HG03571 (cell line): ENCODE measurements at regions not wholly inside any gene's neighbourhood (a gene's known extent, or its start where the extent isn't known, plus 50 kb on each side); places are given as distances from the start of the nearest gene placed in this dataset.
"Not testable (repeated sequence)": the region's sequence is repeated elsewhere in the genome, so short reads cannot be mapped to it uniquely, and the experiment has no call there.

ENCODE experiments used
- ATAC-seq: cut with Tn5 transposase; IDR thresholded peaks from one replicate; pipeline ENCODE4 v1.9.1; 2021; ENCODE audit not compliant: unreplicated experiment

GRCh38 chr11:80986421-80987074 is 1545.7 kb upstream of the TENM4 start:
- no peak for ATAC-seq

- no peak for ATAC-seq
Measured at GRCh38 chr11:80980227-80980626, 1539.4 kb upstream of the TENM4 start.

- ATAC-seq: no peak
Measured at GRCh38 chr11:80973786-80974185, 1533.0 kb upstream of the TENM4 start.

GRCh38 chr11:80970037-80970436 is 1529.2 kb upstream of the TENM4 start:
- ATAC-seq: no peak

- ATAC-seq: no peak
Measured at GRCh38 chr11:80967649-80968048, 1526.8 kb upstream of the TENM4 start.

- ATAC-seq: no peak
Measured at GRCh38 chr11:80960381-80961029, 1519.7 kb upstream of the TENM4 start.

GRCh38 chr11:80959751-80960150 is 1518.9 kb upstream of the TENM4 start:
- ATAC-seq: no peak

GRCh38 chr11:80958987-80959386 is 1518.2 kb upstream of the TENM4 start:
- ATAC-seq: no peak

GRCh38 chr11:80958361-80958760 is 1517.5 kb upstream of the TENM4 start:
- ATAC-seq: no peak

GRCh38 chr11:80955588-80955987 is 1514.8 kb upstream of the TENM4 start:
- no peak for ATAC-seq

GRCh38 chr11:80948781-80949180 is 1508.0 kb upstream of the TENM4 start:
- no peak for ATAC-seq

- no peak for ATAC-seq
Measured at GRCh38 chr11:80944758-80945157, 1503.9 kb upstream of the TENM4 start.

- no peak for ATAC-seq
Measured at GRCh38 chr11:80943226-80943625, 1502.4 kb upstream of the TENM4 start.

GRCh38 chr11:80937842-80938241 is 1497.0 kb upstream of the TENM4 start:
- ATAC-seq: no peak

GRCh38 chr11:80930038-80930437 is 1489.2 kb upstream of the TENM4 start:
- ATAC-seq: no peak

GRCh38 chr11:80929031-80929805 is 1488.4 kb upstream of the TENM4 start:
- ATAC-seq: no peak

- no peak for ATAC-seq
Measured at GRCh38 chr11:80925321-80925720, 1484.5 kb upstream of the TENM4 start.

- not testable (repeated sequence) for ATAC-seq
Measured at GRCh38 chr11:80921310-80921709, 1480.5 kb upstream of the TENM4 start.

GRCh38 chr11:80916173-80916798 is 1475.5 kb upstream of the TENM4 start:
- ATAC-seq: no peak

GRCh38 chr11:80914311-80914710 is 1473.5 kb upstream of the TENM4 start:
- ATAC-seq: no peak

GRCh38 chr11:80911666-80912065 is 1470.8 kb upstream of the TENM4 start:
- ATAC-seq: no peak

GRCh38 chr11:80900265-80900664 is 1459.4 kb upstream of the TENM4 start:
- ATAC-seq: no peak
